Ishikawa (cell line): ENCODE measurements at regions not wholly inside any gene's neighbourhood (a gene's known extent, or its start where the extent isn't known, plus 50 kb on each side); places are given as distances from the start of the nearest gene placed in this dataset.

ENCODE experiments used
- CREB1 ChIP-seq: IDR thresholded peaks from 2 replicates; pipeline ENCODE4 v1.6.1; 2012; ENCODE audit warnings: low read depth
- MAX ChIP-seq: IDR thresholded peaks from 2 replicates; pipeline ENCODE4 v1.6.1; 2012
- TAF1 ChIP-seq: IDR thresholded peaks from 2 replicates; pipeline ENCODE4 v1.6.1; 2012; ENCODE audit warnings: low read depth, mild to moderate bottlenecking

DNA sequence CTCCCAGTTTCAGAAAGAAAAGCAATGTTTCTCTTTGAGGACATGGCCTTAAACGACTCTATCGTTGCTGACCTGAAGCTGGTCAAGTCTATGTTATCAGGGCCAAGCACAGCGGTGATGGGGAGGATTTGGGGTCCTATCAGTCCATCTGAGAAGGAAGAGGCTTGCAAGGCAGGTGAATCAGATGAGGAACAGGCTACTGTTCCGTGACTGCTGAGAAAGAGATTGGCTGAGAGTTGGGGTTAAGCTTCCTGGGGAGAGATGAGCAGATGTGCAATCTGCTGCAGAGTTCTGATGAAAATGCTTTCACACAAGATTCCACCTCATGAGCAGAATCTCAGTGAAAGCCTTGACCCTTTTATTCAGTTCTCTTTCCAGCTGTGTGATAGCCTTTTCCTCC lies 168.3 kb upstream of the STMND1 start:
- TF ChIP-seq MAX (no peak), CREB1 (no peak), TAF1 (no peak)
